OCI-LY1 (cell line): ENCODE measurements at regions not wholly inside any gene's neighbourhood (a gene's known extent, or its start where the extent isn't known, plus 50 kb on each side); places are given as distances from the start of the nearest gene placed in this dataset.

ENCODE experiments used
- H2AFZ ChIP-seq: fragments of 200-600 bp; sonication (generic), shearing (Covaris generic); 2 replicates; pipeline ENCODE4 v1.6.0; 2014; ENCODE audit warnings: antibody characterized with exemption, mild to moderate bottlenecking, low read length
- H3F3A ChIP-seq: fragments of 200-600 bp; sonication (generic), shearing (Covaris generic); 2 replicates; pipeline ENCODE4 v1.6.0; 2014; ENCODE audit warnings: mild to moderate bottlenecking, antibody characterized with exemption, low read length, moderate library complexity; ENCODE audit not compliant: insufficient read depth
- H3K27ac ChIP-seq: fragments of 200-600 bp; sonication (generic); 2 replicates; pipeline ENCODE4 v1.5.1; 2014; ENCODE audit warnings: low read length, mixed run types, mild to moderate bottlenecking, low read depth; ENCODE audit not compliant: poor library complexity, severe bottlenecking
- H3K27me3 ChIP-seq: fragments of 200-600 bp; sonication (generic); 2 replicates; pipeline ENCODE4 v1.6.0; 2014; ENCODE audit warnings: antibody characterized with exemption, mild to moderate bottlenecking, low read length, moderate library complexity; ENCODE audit not compliant: insufficient read depth
- H3K36me3 ChIP-seq: fragments of 200-600 bp; sonication (generic); 2 replicates; pipeline ENCODE4 v1.6.1; 2014; ENCODE audit warnings: mild to moderate bottlenecking, antibody characterized with exemption, low read length, moderate library complexity, mixed read lengths; ENCODE audit not compliant: insufficient read depth
- H3K4me1 ChIP-seq: fragments of 200-600 bp; sonication (generic); 2 replicates; pipeline ENCODE4 v1.5.1; 2014; ENCODE audit warnings: mild to moderate bottlenecking, low read length, moderate library complexity; ENCODE audit not compliant: insufficient read depth, severe bottlenecking
- H3K4me2 ChIP-seq: fragments of 200-600 bp; sonication (generic), shearing (Covaris generic); 2 replicates; pipeline ENCODE4 v1.6.1; 2014; ENCODE audit warnings: low read length
- H3K4me3 ChIP-seq: fragments of 200-600 bp; sonication (generic); 2 replicates; pipeline ENCODE4 v1.5.1; 2014; ENCODE audit warnings: low read length, low read depth, mild to moderate bottlenecking, mixed read lengths; ENCODE audit not compliant: poor library complexity, severe bottlenecking
- H3K79me2 ChIP-seq: fragments of 200-600 bp; shearing (Covaris generic); 2 replicates; pipeline ENCODE4 v1.6.1; 2016; ENCODE audit warnings: mixed run types, low read length, mixed read lengths; ENCODE audit not compliant: insufficient read depth
- H3K9ac ChIP-seq: fragments of 200-600 bp; sonication (generic), shearing (Covaris generic); 2 replicates; pipeline ENCODE4 v1.6.1; 2014; ENCODE audit warnings: mild to moderate bottlenecking, low read length, mixed read lengths
- H3K9me2 ChIP-seq: fragments of 200-600 bp; sonication (generic), shearing (Covaris generic); 2 replicates; pipeline ENCODE4 v1.6.1; 2014; ENCODE audit warnings: low read depth, mild to moderate bottlenecking, low read length, mixed read lengths
- H3K9me3 ChIP-seq: fragments of 200-600 bp; shearing (Covaris generic); 2 replicates; pipeline ENCODE4 v1.6.1; 2014; ENCODE audit warnings: low read length, mixed read lengths
- H4K20me1 ChIP-seq: fragments of 200-600 bp; sonication (generic), shearing (Covaris generic); 2 replicates; pipeline ENCODE4 v1.6.0; 2016; ENCODE audit warnings: mild to moderate bottlenecking, low read length; ENCODE audit not compliant: insufficient read depth
- CTCF ChIP-seq: fragments of 200-600 bp; sonication (generic), shearing (Covaris generic); IDR thresholded peaks from 2 replicates; pipeline ENCODE4 v1.5.1; 2017; ENCODE audit warnings: mild to moderate bottlenecking, antibody characterized with exemption, low read length, moderate library complexity, mixed read lengths
- EZH2 ChIP-seq: fragments of 200-600 bp; sonication (generic), shearing (Covaris generic); IDR thresholded peaks from 2 replicates; pipeline ENCODE4 v1.8.0; 2017; ENCODE audit warnings: borderline replicate concordance, mixed run types, mild to moderate bottlenecking, antibody characterized with exemption, low read length, moderate library complexity, mixed read lengths

GRCh38 chr3:174431717-174432116, 427.4 kb upstream of the NAALADL2 start:
- H3K4me3 ChIP-seq = no peak overlapping the region
- no peak overlapping the region for H3K9ac ChIP-seq
- TF ChIP-seq CTCF (no peak), EZH2 (no peak)
- no peaks in the 10 kb centered on the region for H4K20me1 ChIP-seq
- no peaks in the 10 kb centered on the region for H3K79me2 ChIP-seq
- no peaks in the 10 kb centered on the region for H3F3A ChIP-seq
- no peak overlapping the region for H3K27ac ChIP-seq
- H3K9me2 ChIP-seq = no peaks in the 10 kb centered on the region
- no peaks in the 10 kb centered on the region for H3K4me1 ChIP-seq
- H3K9me3 ChIP-seq = no peaks in the 10 kb centered on the region
- H3K36me3 ChIP-seq = no peaks in the 10 kb centered on the region
- no peak overlapping the region for H2AFZ ChIP-seq
- H3K27me3 ChIP-seq = no peaks in the 10 kb centered on the region
- no peak overlapping the region for H3K4me2 ChIP-seq

- TF ChIP-seq EZH2 = no peak
- H4K20me1 ChIP-seq = no peaks in the 10 kb centered on the region
- H3F3A ChIP-seq = no peaks in the 10 kb centered on the region
- H3K4me3 ChIP-seq = no peak overlapping the region
- no peaks in the 10 kb centered on the region for H3K27me3 ChIP-seq
- H3K79me2 ChIP-seq = no peaks in the 10 kb centered on the region
- H3K27ac ChIP-seq = no peak overlapping the region
- H3K9me2 ChIP-seq = no peaks in the 10 kb centered on the region
- H2AFZ ChIP-seq = no peak overlapping the region
- no peaks in the 10 kb centered on the region for H3K36me3 ChIP-seq
- H3K4me1 ChIP-seq = peaks cover 7% of the 10 kb centered on the region
- no peak overlapping the region for H3K9ac ChIP-seq
- no peaks in the 10 kb centered on the region for H3K9me3 ChIP-seq
- no peak overlapping the region for H3K4me2 ChIP-seq
These were observed 422.8 kb upstream of the NAALADL2 start for GRCh38 chr3:174436367-174436766.

GRCh38 chr3:174438501-174439145, 420.5 kb upstream of the NAALADL2 start:
- H4K20me1 ChIP-seq = no peaks in the 10 kb centered on the region
- TF ChIP-seq EZH2 = no peak
- TF ChIP-seq CTCF = no peak
- H3K79me2 ChIP-seq = no peaks in the 10 kb centered on the region
- H3K27ac ChIP-seq = no peak overlapping the region
- H3K9ac ChIP-seq = no peak overlapping the region
- H2AFZ ChIP-seq = no peak overlapping the region
- no peaks in the 10 kb centered on the region for H3F3A ChIP-seq
- H3K4me2 ChIP-seq = no peak overlapping the region
- 0 out of 2 replicates have a peak, but pooled peaks cover 5% of the 10 kb centered on the region for H3K27me3 ChIP-seq
- no peaks in the 10 kb centered on the region for H3K36me3 ChIP-seq
- no peaks in the 10 kb centered on the region for H3K9me2 ChIP-seq
- no peaks in the 10 kb centered on the region for H3K9me3 ChIP-seq
- H3K4me3 ChIP-seq = no peak overlapping the region
- peaks cover 11% of the 10 kb centered on the region for H3K4me1 ChIP-seq
